GM10248 (cell line): ENCODE measurements at regions not wholly inside any gene's neighbourhood (a gene's known extent, or its start where the extent isn't known, plus 50 kb on each side); places are given as distances from the start of the nearest gene placed in this dataset.

Source experiments
- CTCF ChIA-PET: fragments of 300-600 bp; sonication (Branson Sonifier 250); formaldehyde crosslinking; extraction: SDS; loops from one replicate; lab custom pipeline; 2021; ENCODE audit warnings: antibody characterized with exemption; lab: Yijun Ruan, JAX
- POLR2A ChIA-PET: fragments of 350-650 bp; sonication (Branson Sonifier 250); formaldehyde crosslinking; extraction: SDS; loops from one replicate; lab custom pipeline; 2020; ENCODE audit warnings: antibody characterized with exemption; lab: Yijun Ruan, JAX
- DNase-seq: peaks from one replicate; pipeline ENCODE4 v3.0.0; 2012; ENCODE audit errors: extremely low spot score
- TF ChIP-seq, protein P1 (sequence below): IDR thresholded peaks from 2 replicates; pipeline ENCODE4 v1.5.1; 2012; ENCODE audit warnings: mild to moderate bottlenecking, low read depth; ENCODE audit errors: extremely low read depth, missing control alignments, control extremely low read depth

DNA sequence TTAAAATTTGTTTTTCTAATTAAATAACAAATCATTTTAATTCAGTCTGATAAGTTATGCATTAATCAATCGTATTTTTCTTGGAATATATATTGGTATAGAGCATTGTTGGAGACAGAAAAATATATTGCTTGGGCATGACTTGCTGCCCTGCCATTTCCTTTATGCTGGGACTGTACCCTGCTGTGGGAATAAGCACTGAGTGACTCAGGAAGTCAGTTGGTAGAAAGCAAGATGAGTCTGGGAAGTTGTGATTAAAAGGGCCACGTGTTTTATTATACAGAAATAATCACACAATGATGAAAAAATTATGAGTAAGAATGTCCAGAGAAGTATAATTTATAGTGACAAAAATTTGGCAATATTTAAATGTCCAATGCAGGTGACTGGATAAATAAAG is 139.5 kb downstream of the KIF18A start:
- TF ChIP-seq, protein P1, sequence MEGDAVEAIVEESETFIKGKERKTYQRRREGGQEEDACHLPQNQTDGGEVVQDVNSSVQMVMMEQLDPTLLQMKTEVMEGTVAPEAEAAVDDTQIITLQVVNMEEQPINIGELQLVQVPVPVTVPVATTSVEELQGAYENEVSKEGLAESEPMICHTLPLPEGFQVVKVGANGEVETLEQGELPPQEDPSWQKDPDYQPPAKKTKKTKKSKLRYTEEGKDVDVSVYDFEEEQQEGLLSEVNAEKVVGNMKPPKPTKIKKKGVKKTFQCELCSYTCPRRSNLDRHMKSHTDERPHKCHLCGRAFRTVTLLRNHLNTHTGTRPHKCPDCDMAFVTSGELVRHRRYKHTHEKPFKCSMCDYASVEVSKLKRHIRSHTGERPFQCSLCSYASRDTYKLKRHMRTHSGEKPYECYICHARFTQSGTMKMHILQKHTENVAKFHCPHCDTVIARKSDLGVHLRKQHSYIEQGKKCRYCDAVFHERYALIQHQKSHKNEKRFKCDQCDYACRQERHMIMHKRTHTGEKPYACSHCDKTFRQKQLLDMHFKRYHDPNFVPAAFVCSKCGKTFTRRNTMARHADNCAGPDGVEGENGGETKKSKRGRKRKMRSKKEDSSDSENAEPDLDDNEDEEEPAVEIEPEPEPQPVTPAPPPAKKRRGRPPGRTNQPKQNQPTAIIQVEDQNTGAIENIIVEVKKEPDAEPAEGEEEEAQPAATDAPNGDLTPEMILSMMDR: no peak
- CTCF ChIA-PET: interaction anchor here (1.5 kb wide), 1 partner anchor 12 kb away, joined by 6 read pairs; no protein-coding TSS in a partner anchor
- POLR2A ChIA-PET: no interaction called here
- DNase-seq: no peak

DNA sequence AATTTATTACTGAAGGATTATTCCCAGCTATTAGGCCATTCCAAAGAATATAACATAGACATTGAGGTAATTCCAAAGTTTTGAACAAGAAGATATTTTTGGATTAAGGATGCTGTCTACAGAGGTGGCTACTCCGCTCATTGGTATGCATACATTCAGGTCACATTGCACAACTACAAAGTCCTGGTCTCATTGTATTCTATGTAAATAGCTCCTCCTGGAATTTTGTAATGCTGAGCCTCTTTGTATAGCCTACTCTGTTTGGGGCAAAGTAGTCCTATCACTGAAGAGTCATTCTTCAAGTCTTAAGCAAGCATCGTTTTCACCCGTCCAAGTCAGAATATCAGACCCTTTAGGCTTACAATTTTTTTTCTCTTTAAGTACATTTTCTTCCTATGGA is 142.4 kb downstream of the KIF18A start:
- no peak for DNase-seq
- ChIA-PET CTCF (no interaction called here), POLR2A (no interaction called here)
- TF ChIP-seq, protein P1: no peak

DNA sequence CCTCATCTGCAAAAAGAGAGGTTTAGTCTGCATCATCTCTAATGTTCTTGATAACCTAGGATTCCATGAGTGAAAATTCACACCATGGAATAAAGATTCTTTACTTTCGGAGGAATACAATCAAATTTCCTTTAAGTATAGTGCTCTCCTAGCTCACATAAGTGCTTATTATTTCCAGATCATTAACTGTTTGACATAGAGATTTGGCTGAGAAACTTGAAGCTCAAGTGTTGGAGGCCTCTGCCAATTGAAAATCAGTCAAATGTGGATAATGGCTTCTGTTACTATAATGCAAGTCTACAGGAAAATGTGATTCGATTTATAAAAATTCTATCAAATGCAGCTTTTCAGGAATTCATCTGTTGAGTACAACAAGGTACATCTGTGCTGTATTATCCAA is 144.6 kb downstream of the KIF18A start:
- CTCF ChIA-PET: interaction anchor here (1.1 kb wide), 1 partner anchor 23 kb away, joined by 4 read pairs; no protein-coding TSS in a partner anchor

DNA sequence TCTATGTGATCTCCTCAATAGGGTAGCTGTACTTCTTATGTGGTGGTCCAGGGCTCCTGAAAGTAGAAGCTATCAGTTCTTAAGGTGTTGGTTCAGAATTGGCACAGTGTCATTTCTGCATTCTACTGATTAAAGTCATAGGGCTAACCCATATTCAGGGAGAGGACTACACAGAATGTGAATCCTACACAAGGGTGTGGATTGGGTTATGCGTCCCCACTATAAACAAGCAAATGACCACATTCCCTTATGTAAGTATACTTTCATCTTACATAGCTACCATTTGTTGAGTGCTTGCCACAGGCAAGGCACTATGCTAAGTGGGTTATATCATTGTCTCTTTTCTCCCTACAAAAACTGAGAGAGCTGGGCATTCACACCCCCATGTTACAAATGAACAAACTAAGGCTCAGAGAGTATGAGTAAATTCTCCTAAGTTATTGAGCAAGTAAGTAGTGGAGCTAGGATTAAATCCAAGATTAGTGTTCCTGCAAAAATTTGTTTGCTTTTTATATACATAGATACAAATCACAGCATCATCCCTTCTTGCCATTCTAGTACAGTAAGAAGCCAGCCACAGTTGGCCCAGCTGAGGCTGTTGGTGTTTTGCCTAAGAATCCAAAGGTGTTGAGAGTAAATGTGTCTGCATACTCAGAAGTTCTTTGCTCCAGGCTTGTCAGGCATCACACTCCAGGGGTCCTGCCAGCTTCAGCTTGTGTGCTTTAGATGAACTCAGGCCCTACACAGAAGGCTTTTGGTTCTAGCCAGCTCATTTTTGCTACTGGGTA is 157.8 kb downstream of the KIF18A start:
- TF ChIP-seq, protein P1: no peak
- no peak for DNase-seq
- ChIA-PET CTCF (interaction anchor here (1.3 kb wide), 1 partner anchor 36 kb away, joined by 4 read pairs; no protein-coding TSS in a partner anchor), POLR2A (no interaction called here)

More for the DNA sequence above, 144.6 kb downstream of the KIF18A start:
- TF ChIP-seq, protein P1: no peak
- POLR2A ChIA-PET: no interaction called here
- DNase-seq: no peak

DNA sequence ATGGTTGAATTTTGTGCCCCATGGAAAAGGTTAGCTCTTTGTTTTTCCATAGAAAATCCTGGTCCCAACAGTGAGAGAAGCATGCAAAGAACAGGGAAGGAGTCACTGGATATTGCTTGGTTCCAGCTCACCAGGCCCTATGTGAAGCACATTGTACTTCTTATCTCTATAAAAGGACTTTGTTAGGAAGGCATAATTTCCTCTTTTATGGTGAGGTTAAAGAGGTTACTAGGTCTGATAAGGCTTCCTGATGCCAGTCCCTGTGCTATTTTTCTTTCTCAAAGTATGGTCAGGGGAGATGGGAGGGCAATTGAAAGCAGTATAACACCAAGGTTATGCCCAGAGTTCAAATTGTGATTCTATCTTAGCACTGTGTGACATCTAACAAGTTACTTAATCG is 162.6 kb downstream of the KIF18A start:
- ChIA-PET POLR2A (no interaction called here), CTCF (no interaction called here)
- no peak for DNase-seq
- TF ChIP-seq, protein P1: no peak

DNA sequence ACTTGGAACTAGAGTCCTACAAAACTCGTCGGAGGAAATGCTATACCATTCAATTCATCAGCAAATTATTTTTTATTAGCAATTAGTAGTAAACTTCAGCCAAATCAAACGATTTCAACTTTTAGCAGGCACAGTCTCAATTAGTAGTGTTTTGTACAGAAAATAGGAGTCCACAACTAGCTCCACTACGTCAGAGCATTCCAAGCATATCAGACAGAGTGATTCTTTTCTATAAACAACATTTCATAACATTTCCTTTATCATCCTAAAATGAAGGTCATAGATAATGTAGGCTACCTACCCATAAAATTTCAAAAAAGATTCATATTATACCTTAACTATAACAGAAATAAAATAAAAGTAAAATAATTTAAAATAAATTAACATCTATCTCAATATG is 169.9 kb downstream of the KIF18A start:
- TF ChIP-seq, protein P1: no peak
- DNase-seq: no peak
- ChIA-PET CTCF (interaction anchor here (1.1 kb wide), 1 partner anchor 12 kb away, joined by 3 read pairs; no protein-coding TSS in a partner anchor), POLR2A (no interaction called here)

DNA sequence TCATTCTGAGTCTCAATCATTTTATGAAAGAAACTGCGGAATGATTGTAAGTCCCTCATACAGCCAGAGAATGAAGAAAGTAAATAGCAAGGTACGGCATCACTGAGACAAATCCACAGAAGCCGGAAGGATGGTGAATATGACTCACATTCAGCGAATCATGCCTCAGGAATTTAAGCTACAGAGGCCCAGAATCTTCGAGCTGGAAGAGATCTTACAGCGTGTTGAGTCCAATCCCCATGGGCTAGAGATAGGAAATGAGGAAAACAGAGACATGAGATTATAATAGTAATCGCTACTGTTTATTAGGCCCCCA is 173.2 kb downstream of the KIF18A start:
- TF ChIP-seq, protein P1: no peak
- DNase-seq: no peak
- ChIA-PET CTCF (interaction anchor here (1.1 to 1.7 kb wide), 3 partner anchors 14 to 482 kb away, joined by 3 read pairs; no protein-coding TSS in a partner anchor), POLR2A (no interaction called here)
